B cell (primary cell): ENCODE measurements at regions not wholly inside any gene's neighbourhood (a gene's known extent, or its start where the extent isn't known, plus 50 kb on each side); places are given as distances from the start of the nearest gene placed in this dataset.

Experiments
- ATAC-seq: fragments of 200-7000 bp; cut with Tn5 transposase; one replicate; pipeline ENCODE4 v1.10.0; 2021; ENCODE audit warnings: low read depth, mild to moderate bottlenecking, moderate number of reproducible peaks, moderate library complexity
- CTCF ChIA-PET: fragments of 350-600 bp; sonication (Branson Sonifier 250); formaldehyde crosslinking; loops from one replicate; lab custom pipeline; 2021; ENCODE audit warnings: antibody characterized with exemption, inconsistent platforms; lab: Charles Lee
- POLR2A ChIA-PET: fragments of 350-600 bp; sonication (Branson Sonifier 250); formaldehyde crosslinking; loops from one replicate; lab custom pipeline; 2021; ENCODE audit warnings: antibody characterized with exemption; lab: Charles Lee
- DNase-seq: peaks from one replicate; pipeline ENCODE4 v3.0.0; 2013
- H2AFZ ChIP-seq: 2 replicates; pipeline ENCODE4 v1.6.1; 2012; ENCODE audit warnings: mild to moderate bottlenecking, low read depth, low read length; ENCODE audit not compliant: insufficient read depth, poor library complexity, severe bottlenecking
- H3K27ac ChIP-seq, 2 donors: 1 replicate in 1 of 2; 2 replicates in 1 of 2; pipeline ENCODE4 v1.5.1; 2012 to 2013; ENCODE audit warnings: low read length in 2 of 2, mild to moderate bottlenecking in 2 of 2, moderate library complexity in 1 of 2
- H3K27me3 ChIP-seq, 4 experiments: fragments of 200-600 bp in 1 of 4; sonication (generic) in 1 of 4; replicated peaks in 1 of 4; 1 replicate in 2 of 4; 2 replicates in 2 of 4; pipeline versions ENCODE4 v1.6.1 to v1.7.0; 2013 to 2016; ENCODE audit warnings: low read length in 3 of 4, mild to moderate bottlenecking in 2 of 4, mixed read lengths in 1 of 4, moderate library complexity in 1 of 4; ENCODE audit not compliant: insufficient read depth in 4 of 4, control insufficient read depth in 3 of 4; ENCODE audit errors: control extremely low read depth in 1 of 4
- H3K36me3 ChIP-seq, 2 experiments: replicated peaks in 1 of 2; 1 replicate in 1 of 2; 2 replicates in 1 of 2; pipeline versions ENCODE4 v1.6.1 to v1.7.1; 2013; ENCODE audit warnings: low read length in 1 of 2; ENCODE audit not compliant: insufficient read depth in 2 of 2, control insufficient read depth in 1 of 2; ENCODE audit errors: control extremely low read depth in 1 of 2, extremely low read depth in 1 of 2
- H3K4me1 ChIP-seq, 2 donors: fragments of 200-600 bp in 1 of 2; sonication (generic) in 1 of 2; 1 replicate in 1 of 2; 2 replicates in 1 of 2; pipeline versions ENCODE4 v1.5.1 to v1.6.1; 2013 to 2017; ENCODE audit warnings: low read length in 2 of 2; ENCODE audit not compliant: control insufficient read depth in 2 of 2, insufficient read depth in 2 of 2
- H3K4me2 ChIP-seq: replicated peaks from 2 replicates; pipeline ENCODE3; 2012; ENCODE audit warnings: mild to moderate bottlenecking, low read depth, low read length; ENCODE audit not compliant: poor library complexity, severe bottlenecking
- H3K4me3 ChIP-seq, 5 experiments: fragments of 200-600 bp in 1 of 5; sonication (generic) in 1 of 5; 1 replicate in 3 of 5; 2 replicates in 2 of 5; pipeline versions ENCODE4 v1.5.1 to v1.7.0; 2011 to 2016; ENCODE audit warnings: low read length in 4 of 5, mild to moderate bottlenecking in 4 of 5, low read depth in 2 of 5, control low read depth in 1 of 5, moderate library complexity in 1 of 5; ENCODE audit not compliant: insufficient read depth in 1 of 5; ENCODE audit errors: control extremely low read depth in 1 of 5, extremely low read depth in 1 of 5
- H3K79me2 ChIP-seq: fragments of 200-600 bp; sonication (generic); one replicate; pipeline ENCODE4 v1.6.0; 2016; ENCODE audit warnings: low read length; ENCODE audit not compliant: control insufficient read depth, insufficient read depth
- H3K9ac ChIP-seq: fragments of 200-600 bp; sonication (generic); 2 replicates; pipeline ENCODE4 v1.6.1; 2017; ENCODE audit warnings: mild to moderate bottlenecking, low read length, moderate library complexity
- H3K9me3 ChIP-seq, 3 donors: one replicate each; pipeline versions ENCODE4 v1.6.1 to v1.7.1; 2013; ENCODE audit warnings: low read length in 2 of 3; ENCODE audit not compliant: control insufficient read depth in 2 of 3, insufficient read depth in 1 of 3; ENCODE audit errors: control extremely low read depth in 1 of 3
- H4K20me1 ChIP-seq: 2 replicates; pipeline ENCODE4 v1.6.0; 2012; ENCODE audit warnings: mild to moderate bottlenecking, low read length; ENCODE audit not compliant: insufficient read depth, control insufficient read depth, poor library complexity, severe bottlenecking
- H3K27ac Mint-ChIP-seq: one replicate; pipeline ENCODE4 v1.8.0; 2021; ENCODE audit warnings: mixed read lengths
- H3K27me3 Mint-ChIP-seq: one replicate; pipeline ENCODE4 v1.8.0; 2021; ENCODE audit warnings: mixed read lengths
- H3K4me1 Mint-ChIP-seq: one replicate; pipeline ENCODE4 v1.8.0; 2021; ENCODE audit warnings: mixed read lengths
- H3K4me3 Mint-ChIP-seq: one replicate; pipeline ENCODE4 v1.8.0; 2021; ENCODE audit warnings: mixed read lengths
- H3K9me3 Mint-ChIP-seq: one replicate; pipeline ENCODE4 v1.8.0; 2022; ENCODE audit warnings: mixed read lengths; ENCODE audit not compliant: insufficient read depth
- EZH2 ChIP-seq: IDR thresholded peaks from 2 replicates; pipeline ENCODE4 v1.6.1; 2012; ENCODE audit warnings: borderline replicate concordance, low read depth, mild to moderate bottlenecking, moderate library complexity, low read length; ENCODE audit not compliant: insufficient read depth, poor library complexity, severe bottlenecking
- WGBS: methylation state at CpG from one replicate; pipeline ENCODE4 v1.1.5; 2013; ENCODE audit warnings: missing lambda C conversion rate; ENCODE audit not compliant: insufficient coverage; 5-methylcytosine and 5-hydroxymethylcytosine counted together
- intact Hi-C: fragments of 100-400 bp; cut with micrococcal nuclease; formaldehyde crosslinking; loops from one replicate; pipeline ENCODE4 v1.10.0; 2022
- TF ChIP-seq, protein P1 (sequence below): fragments of 200-600 bp; IDR thresholded peaks from one replicate; pipeline ENCODE4 v1.8.0; 2022; ENCODE audit warnings: antibody characterized with exemption, mild to moderate bottlenecking

DNA sequence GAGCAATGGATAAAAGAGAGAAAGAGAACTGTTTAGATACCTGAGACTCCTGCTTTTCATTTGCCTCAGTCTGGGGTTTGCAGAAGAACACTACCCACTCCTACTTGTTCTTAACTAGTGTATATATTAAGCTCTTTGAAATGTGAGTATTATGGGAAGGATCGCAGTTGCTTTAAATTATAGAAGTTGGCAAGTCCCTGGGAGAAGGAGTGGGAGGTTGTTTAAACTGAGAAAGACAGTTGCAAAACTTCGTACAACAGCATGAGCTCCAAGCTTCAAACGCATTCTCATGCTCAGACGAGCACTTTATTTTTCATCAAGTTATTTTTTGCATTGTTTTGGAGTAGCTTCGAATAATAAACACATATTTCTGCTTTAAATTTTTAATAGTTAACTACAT, 88.1 kb upstream of the C1QTNF7 start:
- intact Hi-C loops = no loop called here
- ChIA-PET POLR2A (no interaction called here), CTCF (interaction anchor here (0.5 kb wide), 1 partner anchor 11 kb away, joined by 3 read pairs; no protein-coding TSS in a partner anchor)
- no peak overlapping the region for H3K27ac ChIP-seq
- no peak overlapping the region for H3K4me3 ChIP-seq
- H3K4me1 Mint-ChIP-seq = peaks cover 12% of the 10 kb centered on the region
- ATAC-seq (no peak), DNase-seq (no peak)
- H3K4me2 ChIP-seq = no peak overlapping the region
- H3K79me2 ChIP-seq = no peaks in the 10 kb centered on the region
- no peak overlapping the region for H3K27ac Mint-ChIP-seq
- H3K9ac ChIP-seq = no peak overlapping the region
- no peak overlapping the region for H3K4me3 Mint-ChIP-seq
- no peaks in the 10 kb centered on the region for H3K36me3 ChIP-seq
- H4K20me1 ChIP-seq = no peaks in the 10 kb centered on the region
- H2AFZ ChIP-seq = no peak overlapping the region
- H3K9me3 Mint-ChIP-seq = no peaks in the 10 kb centered on the region
- H3K9me3 ChIP-seq = peaks cover 0 to 15% (median 1%) of the 10 kb centered on the region in 3 donors
- WGBS = no CpG with 5 or more reads among the region's 5 CpGs
- H3K27me3 ChIP-seq = no peaks in the 10 kb centered on the region
- TF ChIP-seq, protein P1, sequence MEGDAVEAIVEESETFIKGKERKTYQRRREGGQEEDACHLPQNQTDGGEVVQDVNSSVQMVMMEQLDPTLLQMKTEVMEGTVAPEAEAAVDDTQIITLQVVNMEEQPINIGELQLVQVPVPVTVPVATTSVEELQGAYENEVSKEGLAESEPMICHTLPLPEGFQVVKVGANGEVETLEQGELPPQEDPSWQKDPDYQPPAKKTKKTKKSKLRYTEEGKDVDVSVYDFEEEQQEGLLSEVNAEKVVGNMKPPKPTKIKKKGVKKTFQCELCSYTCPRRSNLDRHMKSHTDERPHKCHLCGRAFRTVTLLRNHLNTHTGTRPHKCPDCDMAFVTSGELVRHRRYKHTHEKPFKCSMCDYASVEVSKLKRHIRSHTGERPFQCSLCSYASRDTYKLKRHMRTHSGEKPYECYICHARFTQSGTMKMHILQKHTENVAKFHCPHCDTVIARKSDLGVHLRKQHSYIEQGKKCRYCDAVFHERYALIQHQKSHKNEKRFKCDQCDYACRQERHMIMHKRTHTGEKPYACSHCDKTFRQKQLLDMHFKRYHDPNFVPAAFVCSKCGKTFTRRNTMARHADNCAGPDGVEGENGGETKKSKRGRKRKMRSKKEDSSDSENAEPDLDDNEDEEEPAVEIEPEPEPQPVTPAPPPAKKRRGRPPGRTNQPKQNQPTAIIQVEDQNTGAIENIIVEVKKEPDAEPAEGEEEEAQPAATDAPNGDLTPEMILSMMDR = no peak
- no peak for TF ChIP-seq EZH2
- peaks cover 4% of the 10 kb centered on the region for H3K27me3 Mint-ChIP-seq
- peaks cover 7 to 10% of the 10 kb centered on the region in 2 donors for H3K4me1 ChIP-seq

DNA sequence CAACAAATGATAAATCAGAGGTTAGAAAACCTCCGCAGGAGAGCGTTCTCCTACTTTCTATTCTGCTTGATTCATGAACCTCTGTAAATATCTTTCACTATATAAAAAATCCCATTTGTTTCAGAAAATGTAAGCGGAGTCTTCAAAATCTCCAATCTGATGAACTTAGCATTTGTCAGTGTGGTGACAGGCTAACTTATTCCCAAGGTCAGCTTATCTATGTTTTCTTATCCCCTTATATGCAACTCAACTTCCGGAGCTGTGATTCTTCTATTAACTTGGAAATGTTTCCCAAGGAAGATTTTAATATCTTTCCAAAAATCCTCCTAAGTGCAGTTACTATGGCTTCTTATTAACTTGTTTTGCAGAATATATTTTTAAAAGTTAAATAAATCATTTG, 87.5 kb upstream of the C1QTNF7 start:
- no peak for DNase-seq
- peaks cover 0 to 15% (median 1%) of the 10 kb centered on the region in 3 donors for H3K9me3 ChIP-seq
- ChIA-PET POLR2A (no interaction called here), CTCF (interaction anchor here (0.5 kb wide), 1 partner anchor 12 kb away, joined by 3 read pairs; no protein-coding TSS in a partner anchor)
- H3K36me3 ChIP-seq = no peaks in the 10 kb centered on the region
- H4K20me1 ChIP-seq = no peaks in the 10 kb centered on the region
- H2AFZ ChIP-seq = no peak overlapping the region
- no peak for ATAC-seq
- no CpG with 5 or more reads among the region's 4 CpGs for WGBS
- no peak overlapping the region for H3K9ac ChIP-seq
- Mint-ChIP-seq H3K4me3 (no peak overlapping the region), H3K4me1 (peaks cover 15% of the 10 kb centered on the region), H3K27me3 (peaks cover 4% of the 10 kb centered on the region), H3K27ac (no peak overlapping the region), H3K9me3 (no peaks in the 10 kb centered on the region)
- H3K27me3 ChIP-seq = no peaks in the 10 kb centered on the region
- no peak overlapping the region for H3K4me3 ChIP-seq
- no peak overlapping the region for H3K4me2 ChIP-seq
- TF ChIP-seq, protein P1 = no peak
- TF ChIP-seq EZH2 = no peak
- intact Hi-C loops = no loop called here
- no peak overlapping the region for H3K27ac ChIP-seq
- H3K79me2 ChIP-seq = no peaks in the 10 kb centered on the region
- H3K4me1 ChIP-seq = peaks cover 11 to 13% of the 10 kb centered on the region in 2 donors
